Heart left ventricle (tissue), 16 donors: ENCODE measurements at regions not wholly inside any gene's neighbourhood (a gene's known extent, or its start where the extent isn't known, plus 50 kb on each side); places are given as distances from the start of the nearest gene placed in this dataset.

Experiments used
- ATAC-seq, 4 donors: fragments of 200-7000 bp; cut with Tn5 transposase; one replicate each; pipeline ENCODE4 v1.9.1; 2020 to 2022; ENCODE audit warnings: moderate library complexity in 4 of 4, mild to moderate bottlenecking in 3 of 4, moderate number of reproducible peaks in 1 of 4
- DNase-seq, 5 donors: peaks; one replicate each; pipeline ENCODE4 v3.0.0-alpha.2; 2020
- H3K27ac ChIP-seq, 12 donors: fragments of 200-600 bp; sonication (generic) in 4 of 12; one replicate each; pipeline versions ENCODE4 v1.5.0 to v1.8.0; 2016 to 2022; ENCODE audit warnings: mild to moderate bottlenecking in 2 of 12
- H3K27me3 ChIP-seq, 9 donors: fragments of 200-600 bp; sonication (generic) in 2 of 9; one replicate each; pipeline versions ENCODE4 v1.5.1 to v1.8.0; 2016 to 2022; ENCODE audit warnings: mild to moderate bottlenecking in 3 of 9
- H3K36me3 ChIP-seq, 9 donors: fragments of 200-600 bp; sonication (generic) in 2 of 9; one replicate each; pipeline versions ENCODE4 v1.5.0 to v1.8.0; 2018 to 2022; ENCODE audit warnings: mild to moderate bottlenecking in 2 of 9
- H3K4me1 ChIP-seq, 12 donors: fragments of 200-600 bp; sonication (generic) in 4 of 12; one replicate each; pipeline versions ENCODE4 v1.5.0 to v1.8.0; 2016 to 2022; ENCODE audit warnings: mild to moderate bottlenecking in 3 of 12
- H3K4me3 ChIP-seq, 12 donors: fragments of 200-600 bp; sonication (generic) in 4 of 12; one replicate each; pipeline versions ENCODE4 v1.5.0 to v1.8.0; 2017 to 2022; ENCODE audit warnings: mild to moderate bottlenecking in 9 of 12, moderate library complexity in 4 of 12
- H3K9me3 ChIP-seq, 12 donors: fragments of 200-600 bp; sonication (generic) in 4 of 12; one replicate each; pipeline versions ENCODE4 v1.5.0 to v1.8.0; 2016 to 2022; ENCODE audit warnings: mild to moderate bottlenecking in 1 of 12
- POLR2A ChIP-seq, 2 donors: fragments of 450-650 bp; IDR thresholded peaks; one replicate each; pipeline ENCODE4 v1.6.1; 2017; ENCODE audit warnings: antibody characterized with exemption in 2 of 2, mild to moderate bottlenecking in 2 of 2, moderate library complexity in 2 of 2
- WGBS, 4 donors: extraction: QIAGEN DNeasy Blood & Tissue Kit in 2 of 4; methylation state at CpG; one replicate each; pipeline versions ENCODE4 v1.1.5 to v1.1.7; 2013 to 2018; 5-methylcytosine and 5-hydroxymethylcytosine counted together
- intact Hi-C, 10 donors: fragments of 100-400 bp; cut with DNase I; formaldehyde crosslinking; loops; one replicate each; pipeline versions ENCODE4 v1.11.1 to v1.14.2; 2022
- TF ChIP-seq, protein P1 (sequence below), 12 donors: fragments of 200-600 bp; sonication (generic) in 4 of 12; IDR thresholded peaks; one replicate each; pipeline versions ENCODE4 v1.5.0 to v1.8.0; 2018 to 2022; ENCODE audit warnings: antibody characterized with exemption in 12 of 12, mild to moderate bottlenecking in 5 of 12
- donor health status: ischemic (EF 13 %, LVEDD 7.1; RV severe dilation, severe dysfunction).
- donor health status: healthy with polysubstance abuse.
- donor health status: DM: no; HTN: yes; CAD: no.
- donor health status: DM: no; HTN: no; CAD: no.
- donor health status: ischemic (EF 25% LVEDD 6.9; RV normal size, moderate dysfunction).
- donor health status: ischemic (EF 25% LVEDD 5.7; RV mildly dilated, moderate dysfunction).
- donor health status: healthy.
- donor health status: DM: yes; HTN: yes; CAD: no.
- donor health status: ischemic (EF 35%, LVEDD 5.7; RV mildly dilated, moderate dysfunction).
- donor health status: nonischemic (EF 11% LVEDD 7.7; RV severe dilation, severe dysfunction).
- donor health status: DM: yes; HTN: yes; CAD: no.
- donor health status: PGD.
- donor health status: ischemic (EF 29% LVEDD 5.4; RV normal size, mild dysfunction).
- donor health status: nonischemic (EF 23%, LVEDD 6.1; RV moderate dilation, normal function).

- intact Hi-C loops: no loop called here
- ATAC-seq: peak in 2 of 4 donors; percentile 21 to 67
- TF ChIP-seq, protein P1, sequence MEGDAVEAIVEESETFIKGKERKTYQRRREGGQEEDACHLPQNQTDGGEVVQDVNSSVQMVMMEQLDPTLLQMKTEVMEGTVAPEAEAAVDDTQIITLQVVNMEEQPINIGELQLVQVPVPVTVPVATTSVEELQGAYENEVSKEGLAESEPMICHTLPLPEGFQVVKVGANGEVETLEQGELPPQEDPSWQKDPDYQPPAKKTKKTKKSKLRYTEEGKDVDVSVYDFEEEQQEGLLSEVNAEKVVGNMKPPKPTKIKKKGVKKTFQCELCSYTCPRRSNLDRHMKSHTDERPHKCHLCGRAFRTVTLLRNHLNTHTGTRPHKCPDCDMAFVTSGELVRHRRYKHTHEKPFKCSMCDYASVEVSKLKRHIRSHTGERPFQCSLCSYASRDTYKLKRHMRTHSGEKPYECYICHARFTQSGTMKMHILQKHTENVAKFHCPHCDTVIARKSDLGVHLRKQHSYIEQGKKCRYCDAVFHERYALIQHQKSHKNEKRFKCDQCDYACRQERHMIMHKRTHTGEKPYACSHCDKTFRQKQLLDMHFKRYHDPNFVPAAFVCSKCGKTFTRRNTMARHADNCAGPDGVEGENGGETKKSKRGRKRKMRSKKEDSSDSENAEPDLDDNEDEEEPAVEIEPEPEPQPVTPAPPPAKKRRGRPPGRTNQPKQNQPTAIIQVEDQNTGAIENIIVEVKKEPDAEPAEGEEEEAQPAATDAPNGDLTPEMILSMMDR (IDR thresholded peaks at IDR 0.05): no peak
- TF ChIP-seq POLR2A (IDR thresholded peaks at IDR 0.05): no peak
- Histone ChIP-seq H3K27ac (peak overlapping the region in 1 of 12 donors; percentile 52), H3K36me3 (no peaks in the 10 kb centered on the region), H3K9me3 (no peaks in the 10 kb centered on the region), H3K4me1 (peaks cover 0 to 51% (median 8%) of the 10 kb centered on the region in 12 donors), H3K4me3 (no peak overlapping the region), H3K27me3 (peaks cover 0 to 5% (median 0%) of the 10 kb centered on the region in 9 donors)
- DNase-seq: peak in 1 of 5 donors; percentile 54
- WGBS, 4 donors: 43 to 57% (median 50%) methylated on average over 16 of the region's 16 CpGs
These were observed 68.0 kb upstream of the PRDM11 start for GRCh38 chr11:45078236-45079074.

GRCh38 chr11:45079075-45079444 lies 67.4 kb upstream of the PRDM11 start:
- Histone ChIP-seq H3K27me3 (peaks cover 0 to 5% (median 0%) of the 10 kb centered on the region in 9 donors), H3K4me3 (no peak overlapping the region), H3K36me3 (no peaks in the 10 kb centered on the region), H3K27ac (peak overlapping the region in 2 of 12 donors; percentile 52 to 66), H3K4me1 (peaks cover 0 to 51% (median 6%) of the 10 kb centered on the region in 12 donors), H3K9me3 (no peaks in the 10 kb centered on the region)
- peak in 3 of 4 donors; percentile 31 to 47 (median 35) for ATAC-seq
- no peak for TF ChIP-seq POLR2A (IDR thresholded peaks at IDR 0.05)
- TF ChIP-seq, protein P1 (IDR thresholded peaks at IDR 0.05): no peak
- intact Hi-C loops: no loop called here
- DNase-seq: no peak
- 45 to 55% (median 51%) methylated on average over 4 of the region's 4 CpGs for WGBS, 4 donors

DNA sequence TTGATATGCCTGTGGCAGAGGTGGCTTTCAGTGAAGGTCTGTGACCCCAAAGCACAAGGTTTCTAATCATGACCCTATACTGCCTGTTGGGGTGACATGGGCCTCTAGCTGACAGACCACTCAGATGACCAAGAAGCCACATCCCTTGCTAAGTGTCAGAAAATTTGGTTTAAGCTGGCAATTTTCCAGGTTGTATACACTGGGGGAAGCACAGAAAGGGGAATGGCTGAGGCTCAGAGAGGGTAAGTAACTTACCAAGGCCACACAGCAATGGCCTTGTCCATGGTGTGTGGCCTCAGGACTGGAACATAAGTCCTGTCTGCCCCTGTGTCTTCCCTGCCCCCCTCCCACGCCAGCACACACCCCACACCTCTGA lies 66.9 kb upstream of the PRDM11 start:
- no peak overlapping the region for H3K4me3 ChIP-seq
- H3K9me3 ChIP-seq: no peaks in the 10 kb centered on the region
- WGBS, 4 donors: 78 to 100% (median 91%) methylated on average over 1 of the region's 1 CpG
- ATAC-seq (no peak), DNase-seq (no peak)
- H3K36me3 ChIP-seq: no peaks in the 10 kb centered on the region
- peaks cover 0 to 51% (median 6%) of the 10 kb centered on the region in 12 donors for H3K4me1 ChIP-seq
- intact Hi-C loops: no loop called here
- TF ChIP-seq, protein P1 (IDR thresholded peaks at IDR 0.05): no peak
- no peak for TF ChIP-seq POLR2A (IDR thresholded peaks at IDR 0.05)
- H3K27me3 ChIP-seq: peaks cover 0 to 5% (median 0%) of the 10 kb centered on the region in 9 donors
- peak overlapping the region in 2 of 12 donors; percentile 11 to 66 for H3K27ac ChIP-seq

- peak overlapping the region in 2 of 12 donors; percentile 11 to 66 for H3K27ac ChIP-seq
These were observed 66.3 kb upstream of the PRDM11 start for GRCh38 chr11:45079943-45080719.

More at GRCh38 chr11:45079943-45080719, 66.3 kb upstream of the PRDM11 start:
- Histone ChIP-seq H3K27me3 (peaks cover 0 to 5% (median 0%) of the 10 kb centered on the region in 9 donors), H3K4me3 (no peak overlapping the region), H3K4me1 (peaks cover 0 to 51% (median 6%) of the 10 kb centered on the region in 12 donors), H3K9me3 (no peaks in the 10 kb centered on the region), H3K36me3 (no peaks in the 10 kb centered on the region)
- 65 to 75% (median 71%) methylated on average over 15 to 16 of the region's 16 CpGs for WGBS, 4 donors
- ATAC-seq (peak in 3 of 4 donors; percentile 12 to 71 (median 58)), DNase-seq (peak in 3 of 5 donors; percentile 39 to 53 (median 41))
- intact Hi-C loops: no loop called here
- TF ChIP-seq, protein P1 (IDR thresholded peaks at IDR 0.05): no peak
- TF ChIP-seq POLR2A (IDR thresholded peaks at IDR 0.05): no peak
